CD4-positive, alpha-beta T cell (primary cell): ENCODE measurements at regions not wholly inside any gene's neighbourhood (a gene's known extent, or its start where the extent isn't known, plus 50 kb on each side); places are given as distances from the start of the nearest gene placed in this dataset.

Experiments used
- ATAC-seq: fragments of 200-7000 bp; cut with Tn5 transposase; one replicate; pipeline ENCODE4 v1.10.0; 2022; ENCODE audit warnings: mild to moderate bottlenecking; ENCODE audit not compliant: poor library complexity
- CTCF ChIA-PET: fragments of 350-600 bp; sonication (Branson Sonifier 250); formaldehyde crosslinking; loops from one replicate; lab custom pipeline; 2021; ENCODE audit warnings: antibody characterized with exemption, inconsistent platforms; lab: Charles Lee
- POLR2A ChIA-PET: fragments of 350-600 bp; sonication (Branson Sonifier 250); formaldehyde crosslinking; loops from one replicate; lab custom pipeline; 2021; ENCODE audit warnings: antibody characterized with exemption, inconsistent platforms; lab: Charles Lee
- DNase-seq, 14 experiments: peaks; one replicate each; pipeline ENCODE4 v3.0.0-alpha.2; 2013 to 2020; ENCODE audit warnings: mixed read lengths in 2 of 14
- H3K27ac ChIP-seq, 2 donors: one replicate each; pipeline versions ENCODE4 v1.5.1 to v1.7.0; 2013; ENCODE audit warnings: low read length in 2 of 2, low read depth in 1 of 2, mild to moderate bottlenecking in 1 of 2
- H3K27me3 ChIP-seq, 2 experiments: 1 replicate in 1 of 2; 2 replicates in 1 of 2; pipeline versions ENCODE4 v1.6.1 to v1.7.0; 2013; ENCODE audit warnings: low read length in 2 of 2, control low read depth in 1 of 2, mild to moderate bottlenecking in 1 of 2, moderate library complexity in 1 of 2; ENCODE audit not compliant: insufficient read depth in 2 of 2, control insufficient read depth in 1 of 2
- H3K36me3 ChIP-seq: one replicate; pipeline ENCODE4 v1.6.1; 2013; ENCODE audit warnings: low read length, control low read depth; ENCODE audit not compliant: insufficient read depth
- H3K4me1 ChIP-seq: one replicate; pipeline ENCODE4 v1.6.1; 2013; ENCODE audit warnings: low read length, control low read depth; ENCODE audit not compliant: insufficient read depth
- H3K4me3 ChIP-seq: one replicate; pipeline ENCODE4 v1.5.1; 2013; ENCODE audit warnings: mild to moderate bottlenecking, low read length, moderate library complexity
- H3K9me3 ChIP-seq, 2 experiments: 1 replicate in 1 of 2; 2 replicates in 1 of 2; pipeline versions ENCODE4 v1.6.1 to v1.7.0; 2013; ENCODE audit warnings: low read length in 2 of 2, mild to moderate bottlenecking in 2 of 2, control low read depth in 1 of 2, moderate library complexity in 1 of 2; ENCODE audit not compliant: control insufficient read depth in 1 of 2, insufficient read depth in 1 of 2
- H3K27ac Mint-ChIP-seq: one replicate; pipeline ENCODE4 v1.8.0; 2020; ENCODE audit warnings: mixed read lengths
- H3K27me3 Mint-ChIP-seq: one replicate; pipeline ENCODE4 v1.8.0; 2021; ENCODE audit warnings: mixed read lengths
- H3K36me3 Mint-ChIP-seq: one replicate; pipeline ENCODE4 v1.8.0; 2021; ENCODE audit warnings: low read depth, mixed read lengths
- H3K4me1 Mint-ChIP-seq: one replicate; pipeline ENCODE4 v1.8.0; 2021; ENCODE audit warnings: low read depth, mixed read lengths
- H3K4me3 Mint-ChIP-seq: one replicate; pipeline ENCODE4 v1.8.0; 2020; ENCODE audit warnings: mild to moderate bottlenecking, mixed read lengths
- H3K9me3 Mint-ChIP-seq: one replicate; pipeline ENCODE4 v1.8.0; 2020; ENCODE audit warnings: mixed read lengths
- intact Hi-C, 2 experiments: fragments of 100-400 bp; cut with DNase I in 1 of 2; cut with micrococcal nuclease in 1 of 2; formaldehyde crosslinking; loops; one replicate each; pipeline versions ENCODE4 v1.15.1 to v1.9.0; 2023 to 2025; cut with DNase I, micrococcal nuclease
- TF ChIP-seq, protein P1 (sequence below): fragments of 200-600 bp; IDR thresholded peaks from one replicate; pipeline ENCODE4 v1.8.0; 2022; ENCODE audit warnings: antibody characterized with exemption, mild to moderate bottlenecking

DNA sequence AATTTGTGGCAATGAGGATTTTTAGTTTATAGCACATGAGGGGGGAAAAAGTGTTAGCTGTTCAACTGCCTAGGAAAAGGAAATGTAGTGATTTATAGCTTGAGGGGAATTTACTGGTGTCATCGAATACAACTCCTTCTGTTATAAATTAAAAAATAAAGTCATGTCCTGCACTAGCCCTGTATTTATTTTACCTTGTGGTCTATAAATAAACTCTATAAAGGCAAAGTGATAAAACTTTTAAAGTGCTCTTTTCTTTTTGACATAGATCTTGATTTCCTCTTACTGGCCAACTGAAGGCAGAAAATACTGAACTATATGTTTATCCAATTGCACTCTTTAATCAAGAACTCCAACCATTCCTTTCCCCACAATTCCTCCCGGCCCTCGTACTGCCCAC is 672.1 kb upstream of the SLIT2 start:
- TF ChIP-seq, protein P1, sequence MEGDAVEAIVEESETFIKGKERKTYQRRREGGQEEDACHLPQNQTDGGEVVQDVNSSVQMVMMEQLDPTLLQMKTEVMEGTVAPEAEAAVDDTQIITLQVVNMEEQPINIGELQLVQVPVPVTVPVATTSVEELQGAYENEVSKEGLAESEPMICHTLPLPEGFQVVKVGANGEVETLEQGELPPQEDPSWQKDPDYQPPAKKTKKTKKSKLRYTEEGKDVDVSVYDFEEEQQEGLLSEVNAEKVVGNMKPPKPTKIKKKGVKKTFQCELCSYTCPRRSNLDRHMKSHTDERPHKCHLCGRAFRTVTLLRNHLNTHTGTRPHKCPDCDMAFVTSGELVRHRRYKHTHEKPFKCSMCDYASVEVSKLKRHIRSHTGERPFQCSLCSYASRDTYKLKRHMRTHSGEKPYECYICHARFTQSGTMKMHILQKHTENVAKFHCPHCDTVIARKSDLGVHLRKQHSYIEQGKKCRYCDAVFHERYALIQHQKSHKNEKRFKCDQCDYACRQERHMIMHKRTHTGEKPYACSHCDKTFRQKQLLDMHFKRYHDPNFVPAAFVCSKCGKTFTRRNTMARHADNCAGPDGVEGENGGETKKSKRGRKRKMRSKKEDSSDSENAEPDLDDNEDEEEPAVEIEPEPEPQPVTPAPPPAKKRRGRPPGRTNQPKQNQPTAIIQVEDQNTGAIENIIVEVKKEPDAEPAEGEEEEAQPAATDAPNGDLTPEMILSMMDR = no peak
- H3K9me3 Mint-ChIP-seq = peaks cover 4% of the 10 kb centered on the region
- no peak for ATAC-seq
- Histone ChIP-seq H3K4me1 (no peaks in the 10 kb centered on the region), H3K4me3 (no peak overlapping the region), H3K36me3 (no peaks in the 10 kb centered on the region), H3K27ac (no peak overlapping the region), H3K27me3 (no peaks in the 10 kb centered on the region), H3K9me3 (peaks cover 0 to 9% of the 10 kb centered on the region in 2 experiments)
- ChIA-PET CTCF (no interaction called here), POLR2A (no interaction called here)
- H3K4me1 Mint-ChIP-seq = no peaks in the 10 kb centered on the region
- H3K27me3 Mint-ChIP-seq = no peaks in the 10 kb centered on the region
- no peak overlapping the region for H3K27ac Mint-ChIP-seq
- intact Hi-C loops = no loop called here
- H3K36me3 Mint-ChIP-seq = no peaks in the 10 kb centered on the region
- no peak overlapping the region for H3K4me3 Mint-ChIP-seq
- DNase-seq = no peak

DNA sequence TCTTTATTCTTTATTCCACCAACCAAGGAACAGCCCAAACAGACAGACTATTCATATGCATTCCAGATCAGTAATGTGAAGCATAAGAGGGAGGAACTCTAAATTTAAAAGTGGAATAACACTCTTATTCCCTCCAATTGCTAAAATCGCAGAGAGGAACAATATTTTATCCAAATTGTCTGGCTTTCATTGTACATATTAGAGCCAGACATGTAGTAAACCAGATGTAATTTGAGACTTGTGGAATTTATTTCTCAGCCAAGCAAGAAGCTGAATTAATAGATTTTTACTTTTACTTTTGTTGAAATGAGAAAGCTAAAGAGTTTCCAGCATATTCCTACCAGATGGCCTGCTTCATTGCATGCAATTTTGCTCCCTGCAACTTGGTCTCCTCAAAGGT is 674.6 kb upstream of the SLIT2 start:
- DNase-seq = no peak
- intact Hi-C loops = no loop called here

DNA sequence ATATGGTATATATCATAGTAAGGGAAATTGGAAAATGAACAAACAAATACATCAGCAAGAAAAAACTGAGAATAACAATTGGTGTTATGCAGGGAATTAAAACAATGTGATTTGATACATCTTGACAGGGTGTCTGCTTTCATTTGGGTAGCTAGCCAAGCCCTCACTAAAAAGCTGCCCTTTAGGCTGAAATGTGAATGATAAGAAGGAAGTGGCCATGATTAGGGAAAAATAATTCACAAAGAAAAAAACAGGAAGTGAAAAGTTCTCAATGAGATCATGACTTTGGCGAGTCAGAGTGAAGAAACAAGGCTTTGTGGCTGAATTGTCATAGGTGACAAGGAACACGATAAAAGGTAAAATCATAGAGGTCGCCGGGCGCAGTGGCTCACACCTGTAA is 675.8 kb upstream of the SLIT2 start:
- no peaks in the 10 kb centered on the region for H3K36me3 ChIP-seq
- TF ChIP-seq, protein P1 = no peak
- H3K4me3 ChIP-seq = no peak overlapping the region
- intact Hi-C loops = no loop called here
- H3K27ac ChIP-seq = no peak overlapping the region
- Mint-ChIP-seq H3K4me1 (no peaks in the 10 kb centered on the region), H3K4me3 (no peak overlapping the region), H3K36me3 (no peaks in the 10 kb centered on the region), H3K27ac (no peak overlapping the region), H3K9me3 (peaks cover 5% of the 10 kb centered on the region), H3K27me3 (no peaks in the 10 kb centered on the region)
- H3K27me3 ChIP-seq = no peaks in the 10 kb centered on the region
- no peak for ATAC-seq
- POLR2A ChIA-PET = no interaction called here
- no peaks in the 10 kb centered on the region for H3K4me1 ChIP-seq
- CTCF ChIA-PET = interaction anchor here (1.1 kb wide), 1 partner anchor 17 kb away, joined by 3 read pairs; no protein-coding TSS in a partner anchor
- peaks cover 0 to 4% of the 10 kb centered on the region in 2 experiments for H3K9me3 ChIP-seq
- DNase-seq = no peak

More for the DNA sequence above, 674.6 kb upstream of the SLIT2 start:
- CTCF ChIA-PET = no interaction called here
- Mint-ChIP-seq H3K4me3 (no peak overlapping the region), H3K27ac (no peak overlapping the region), H3K9me3 (peaks cover 3% of the 10 kb centered on the region), H3K36me3 (no peaks in the 10 kb centered on the region), H3K4me1 (no peaks in the 10 kb centered on the region), H3K27me3 (no peaks in the 10 kb centered on the region)
- TF ChIP-seq, protein P1 = no peak
- H3K4me3 ChIP-seq = no peak overlapping the region
- H3K27me3 ChIP-seq = no peaks in the 10 kb centered on the region
- H3K36me3 ChIP-seq = no peaks in the 10 kb centered on the region
- ATAC-seq = no peak
- POLR2A ChIA-PET = no interaction called here
- peaks cover 0 to 4% of the 10 kb centered on the region in 2 experiments for H3K9me3 ChIP-seq
- H3K27ac ChIP-seq = no peak overlapping the region
- no peaks in the 10 kb centered on the region for H3K4me1 ChIP-seq
